GM19463 (cell line): ENCODE measurements at regions not wholly inside any gene's neighbourhood (a gene's known extent, or its start where the extent isn't known, plus 50 kb on each side); places are given as distances from the start of the nearest gene placed in this dataset.

Experiments
- ATAC-seq: cut with Tn5 transposase; IDR thresholded peaks from one replicate; pipeline ENCODE4 v1.9.1; 2021; ENCODE audit warnings: mild to moderate bottlenecking, moderate library complexity; ENCODE audit not compliant: unreplicated experiment

DNA sequence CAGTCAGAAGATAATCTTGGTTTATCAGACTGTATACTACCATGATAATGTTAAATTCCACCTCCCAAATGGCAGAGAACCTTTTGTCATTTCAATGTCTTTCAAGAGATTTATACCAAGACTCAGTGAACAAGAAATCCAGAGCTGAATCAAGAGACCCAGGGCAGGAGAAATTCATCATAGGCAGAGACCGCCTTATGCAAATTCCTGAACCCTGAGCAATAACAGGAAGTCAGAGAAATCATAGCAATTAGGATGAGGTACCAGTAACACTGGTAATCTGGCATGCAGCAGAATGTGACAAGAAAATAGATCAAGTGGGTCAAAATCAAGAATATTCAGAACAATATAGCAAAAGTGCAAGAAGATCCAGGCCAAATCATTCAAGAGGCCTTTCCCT, 412.4 kb upstream of the LRATD1 start:
- no peak for ATAC-seq

DNA sequence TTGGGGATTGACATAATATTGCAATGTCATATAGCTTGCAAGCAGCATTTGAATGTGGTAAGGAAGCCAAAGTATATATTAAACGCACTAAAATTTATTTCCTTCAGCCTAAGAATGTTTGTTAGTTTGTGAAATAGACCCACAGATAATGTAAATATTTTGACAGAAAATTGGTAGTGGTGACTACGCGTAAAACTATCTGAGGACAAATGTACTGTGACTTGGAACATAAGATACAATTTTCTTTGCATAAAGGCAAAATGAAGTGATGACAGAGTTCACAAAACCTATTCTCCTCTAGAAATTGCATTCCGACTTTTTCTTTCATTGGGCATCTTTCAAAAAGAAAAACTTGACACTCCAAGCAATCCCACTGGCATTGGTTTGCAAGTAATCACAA, 411.1 kb upstream of the LRATD1 start:
- ATAC-seq, result no peak

DNA sequence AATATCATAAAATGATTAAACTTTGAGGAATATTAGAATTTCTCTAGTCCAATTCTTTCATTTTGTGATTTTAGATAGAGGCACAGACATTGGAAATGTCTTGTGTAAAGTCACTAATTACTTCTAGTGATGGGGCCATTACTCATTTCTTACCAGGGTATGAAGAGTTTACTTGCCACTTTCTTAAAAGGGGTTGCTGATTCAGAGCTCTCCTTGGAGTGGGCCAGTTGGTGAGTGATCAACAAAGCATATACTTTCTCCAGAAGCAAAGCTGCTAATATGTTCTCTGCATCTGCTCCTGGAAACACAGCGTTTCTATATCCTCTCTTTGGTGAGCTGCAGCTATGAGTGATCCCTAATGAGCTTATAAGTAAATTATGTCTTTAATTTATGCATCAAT, 408.9 kb upstream of the LRATD1 start:
- no peak for ATAC-seq

DNA sequence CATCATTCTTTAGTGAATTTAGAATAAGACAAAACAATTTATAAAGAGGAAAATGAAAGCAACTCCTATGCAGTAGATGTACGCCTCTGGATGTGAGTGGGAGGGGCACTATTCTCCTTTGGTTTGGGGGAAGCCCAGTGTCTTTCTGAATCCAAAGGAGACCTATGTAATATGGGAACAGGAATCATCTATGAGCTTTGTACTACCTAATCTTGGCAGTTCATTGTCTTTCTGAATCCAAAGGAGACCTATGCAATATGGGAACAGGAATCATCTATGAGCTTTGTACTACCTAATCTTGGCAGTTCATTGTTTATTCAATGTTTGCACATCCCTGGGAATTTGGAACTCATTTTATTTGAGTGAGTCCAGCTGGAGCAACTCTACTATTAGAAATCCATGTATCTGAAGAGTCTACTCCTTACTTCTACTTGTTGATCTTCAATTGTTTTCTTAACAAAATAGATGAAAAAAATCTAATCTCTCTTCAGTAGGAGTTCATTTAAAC, 401.1 kb upstream of the LRATD1 start:
- no peak for ATAC-seq

DNA sequence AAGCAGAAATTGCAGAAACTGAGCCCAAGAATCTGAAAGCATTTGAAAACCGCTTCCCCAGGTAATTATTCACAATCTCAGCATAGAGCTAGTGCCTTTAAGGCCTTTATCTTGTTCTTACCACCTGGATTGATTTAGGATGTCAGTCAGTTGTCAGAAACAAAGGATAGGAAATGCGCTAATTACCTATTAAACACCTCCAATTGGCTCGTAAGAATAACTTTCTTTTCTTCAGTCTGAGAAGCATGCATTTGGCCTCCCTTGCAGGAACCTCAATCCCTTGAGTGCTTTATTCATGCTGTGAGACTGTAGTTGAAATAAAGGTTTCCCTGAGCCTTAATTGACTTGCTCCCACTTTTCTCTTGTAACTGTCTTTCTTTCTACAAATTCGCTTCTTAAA, 400.3 kb upstream of the LRATD1 start:
- ATAC-seq, result no peak

DNA sequence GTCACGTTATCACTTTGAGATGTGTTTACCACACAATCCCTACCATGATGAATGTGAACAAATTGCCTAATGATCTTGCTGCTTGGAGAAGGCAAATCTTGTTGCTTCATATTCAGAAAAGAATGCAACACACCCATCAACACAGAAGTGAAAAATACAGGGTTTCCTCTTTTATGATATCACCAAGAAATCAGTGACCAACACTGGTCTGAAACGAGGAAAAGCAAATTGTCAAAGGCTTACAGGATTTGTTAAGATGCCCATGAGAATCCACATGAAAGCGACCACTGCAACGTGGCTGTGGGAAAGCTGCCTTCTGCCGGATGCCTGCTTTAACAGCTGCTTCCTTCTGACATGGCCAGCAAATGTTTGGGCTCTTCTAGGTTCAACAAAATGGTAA, 397.6 kb upstream of the LRATD1 start:
- ATAC-seq, result no peak

DNA sequence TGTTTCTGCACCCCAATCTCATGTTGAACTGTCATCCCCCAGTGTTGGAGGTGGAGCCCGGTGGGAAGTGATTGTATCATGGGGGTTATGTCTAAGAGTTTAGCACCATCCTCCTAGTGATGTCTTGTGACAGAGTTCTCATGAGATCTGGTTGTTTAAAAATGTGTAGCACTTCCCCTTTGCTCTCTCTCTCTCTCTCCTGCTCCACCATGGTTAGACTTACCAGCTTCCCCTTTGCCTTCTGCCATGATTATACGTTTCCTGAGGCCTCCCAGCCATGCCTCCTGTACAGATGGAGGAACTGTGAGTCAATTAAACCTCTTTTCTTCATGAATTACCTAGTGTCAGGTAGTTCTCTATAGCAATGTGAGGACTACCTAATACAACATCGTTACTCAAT, 396.9 kb upstream of the LRATD1 start:
- ATAC-seq, result no peak

DNA sequence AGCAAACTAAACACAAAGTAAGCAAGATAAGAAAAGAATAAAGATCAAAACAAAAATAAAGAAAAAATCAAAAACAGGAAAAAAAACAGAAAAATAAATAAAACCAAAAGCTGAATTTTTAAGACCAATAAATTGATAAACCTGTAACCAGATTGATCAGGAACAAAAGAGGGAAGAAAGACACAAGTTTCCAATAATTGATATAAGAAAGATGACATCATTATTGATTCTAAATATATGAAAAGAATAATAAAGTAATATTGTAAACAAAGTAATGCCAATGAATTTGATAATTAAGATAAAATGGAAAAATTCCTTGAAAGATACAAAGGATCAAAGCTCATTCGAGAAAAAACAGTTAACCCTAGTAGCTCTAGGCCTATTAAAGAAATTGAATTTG, 394.6 kb upstream of the LRATD1 start:
- ATAC-seq, result no peak

DNA sequence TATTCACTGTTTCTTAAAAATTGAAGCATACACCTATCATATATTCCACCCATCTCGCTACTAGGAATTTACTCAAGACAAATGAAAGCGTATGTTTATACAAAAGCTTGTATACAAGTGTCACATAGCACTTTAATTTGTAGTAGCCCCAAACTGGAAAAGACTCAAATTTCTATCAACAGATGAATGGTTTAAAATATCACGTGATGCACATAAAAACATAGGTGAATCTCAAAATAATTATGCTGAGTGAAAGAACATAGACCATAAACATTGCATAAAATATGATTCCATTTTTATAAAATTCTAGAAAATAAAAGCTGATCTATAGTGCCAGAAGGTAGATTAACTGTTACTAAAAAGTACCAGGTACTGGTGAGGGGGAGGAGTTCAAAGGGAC, 392.9 kb upstream of the LRATD1 start:
- no peak for ATAC-seq

DNA sequence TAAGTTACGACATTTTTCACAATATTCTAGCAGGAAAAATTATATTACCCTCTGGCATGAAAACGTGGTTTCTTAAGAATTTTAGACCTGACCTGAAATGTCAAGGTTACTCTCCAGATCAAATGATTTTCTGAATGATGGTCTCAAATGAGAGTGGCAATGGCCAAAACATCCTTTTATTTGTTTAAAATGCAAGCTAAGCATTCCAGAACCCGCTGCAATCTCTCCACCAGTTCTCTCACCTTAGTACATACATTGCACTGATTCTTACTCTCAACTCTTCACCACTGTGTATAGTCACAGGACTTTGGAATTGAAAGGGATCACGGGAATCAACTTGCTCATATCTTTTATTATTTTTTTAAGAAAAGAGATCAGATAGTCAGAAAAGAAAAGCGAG, 391.6 kb upstream of the LRATD1 start:
- no peak for ATAC-seq

DNA sequence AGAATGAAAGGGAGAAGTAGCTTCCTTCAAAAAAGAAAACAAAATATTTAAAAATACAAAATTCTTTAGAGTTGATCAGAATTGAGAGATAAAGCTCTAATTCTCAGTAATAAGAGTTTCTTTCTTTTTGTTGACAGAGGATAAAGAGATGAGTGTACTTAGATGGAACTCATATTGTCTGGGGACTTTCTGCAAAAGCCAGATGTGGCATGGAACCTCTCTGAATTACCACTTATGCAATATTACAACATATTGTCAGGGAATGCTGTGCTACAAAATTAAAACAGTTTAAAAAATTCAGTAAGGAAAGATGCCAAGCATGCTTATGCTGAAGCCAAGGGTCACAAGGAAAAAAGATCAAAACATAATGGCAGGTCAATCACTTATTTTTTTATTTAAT, 386.6 kb upstream of the LRATD1 start:
- ATAC-seq, result no peak

DNA sequence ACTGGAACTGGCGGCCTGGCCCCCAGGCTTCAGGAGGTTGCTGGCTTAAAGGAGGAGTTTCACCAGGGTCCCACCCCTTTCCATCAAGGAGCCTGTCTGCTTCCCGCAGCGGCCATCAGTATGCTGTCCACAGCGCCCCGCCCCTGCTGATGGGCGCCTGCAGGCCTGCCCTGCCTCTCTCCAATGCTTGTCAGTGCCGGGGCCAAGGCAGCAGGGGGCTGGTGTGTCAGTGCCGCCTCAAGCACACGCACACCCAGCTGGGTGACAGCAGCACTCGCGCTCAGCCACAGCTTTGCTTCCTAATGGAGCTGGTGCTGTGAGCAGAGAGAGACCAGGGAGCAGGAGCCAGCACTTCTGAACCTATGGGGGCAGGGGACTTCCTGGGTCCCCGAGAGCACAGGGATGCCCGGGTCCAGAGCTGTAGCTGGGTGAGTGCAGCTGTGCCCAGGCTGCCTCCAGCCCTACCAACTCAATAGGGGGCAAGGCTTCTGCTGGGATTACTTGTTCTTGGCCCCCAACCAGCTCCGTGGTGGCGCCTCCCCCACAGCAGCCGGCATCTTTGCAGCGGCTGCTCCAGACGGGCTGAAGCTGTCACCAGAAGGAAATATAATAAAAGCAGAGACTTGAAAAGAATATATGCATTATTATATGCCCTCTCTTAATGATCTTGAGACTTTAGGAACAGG, 377.2 kb upstream of the LRATD1 start:
- no peak for ATAC-seq

DNA sequence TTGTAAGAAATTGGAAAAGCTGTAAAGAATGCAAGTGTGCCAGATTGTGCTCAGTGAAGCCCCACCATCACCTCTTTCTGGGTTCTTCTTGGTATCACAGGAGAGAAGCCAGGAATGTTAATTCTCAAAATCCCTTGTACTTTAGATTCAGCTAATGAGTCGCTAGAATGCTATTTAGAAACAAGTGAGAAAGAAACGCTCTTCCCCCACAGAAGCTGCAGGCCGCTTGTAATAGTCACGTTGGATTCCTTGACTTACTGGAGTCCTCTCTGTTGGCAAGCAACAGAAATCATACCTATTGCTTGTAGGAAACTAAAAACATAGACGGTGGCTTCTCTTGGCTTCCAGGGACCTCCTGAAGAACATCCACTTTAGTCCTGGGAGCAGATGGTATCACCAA, 375.6 kb upstream of the LRATD1 start:
- no peak for ATAC-seq

DNA sequence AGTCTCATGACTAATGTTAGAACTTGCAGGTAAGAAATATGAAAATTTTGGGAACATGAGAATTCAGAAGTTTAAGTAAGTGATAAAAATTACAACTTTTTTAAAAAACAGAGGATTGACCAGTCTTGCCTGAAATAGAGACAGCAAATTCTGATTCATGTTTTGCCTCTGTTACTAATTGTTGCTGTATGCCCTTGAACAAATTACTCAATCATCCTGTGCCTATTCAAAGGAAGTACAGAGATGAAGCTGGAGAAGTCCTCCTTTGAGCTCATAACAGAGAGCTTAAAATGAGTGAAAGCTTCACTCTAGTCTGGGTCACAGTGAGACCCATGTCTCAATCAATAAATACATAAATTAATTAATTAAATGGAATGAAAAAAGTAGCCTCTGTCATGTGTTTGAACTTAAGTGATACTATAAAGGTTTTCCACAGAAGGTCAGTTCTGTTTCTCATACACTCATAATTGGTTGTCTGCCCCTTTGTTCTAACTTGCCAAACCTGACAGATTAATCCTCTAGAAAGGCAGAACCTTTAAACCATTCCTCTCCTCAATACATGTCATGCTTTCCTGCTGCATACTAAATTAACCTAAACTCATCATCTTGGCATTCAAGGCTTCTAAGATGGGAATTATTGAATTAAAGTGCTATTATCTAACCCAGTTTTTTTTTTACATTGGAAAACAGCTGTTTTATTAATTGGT, 374.6 kb upstream of the LRATD1 start:
- ATAC-seq, result no peak

DNA sequence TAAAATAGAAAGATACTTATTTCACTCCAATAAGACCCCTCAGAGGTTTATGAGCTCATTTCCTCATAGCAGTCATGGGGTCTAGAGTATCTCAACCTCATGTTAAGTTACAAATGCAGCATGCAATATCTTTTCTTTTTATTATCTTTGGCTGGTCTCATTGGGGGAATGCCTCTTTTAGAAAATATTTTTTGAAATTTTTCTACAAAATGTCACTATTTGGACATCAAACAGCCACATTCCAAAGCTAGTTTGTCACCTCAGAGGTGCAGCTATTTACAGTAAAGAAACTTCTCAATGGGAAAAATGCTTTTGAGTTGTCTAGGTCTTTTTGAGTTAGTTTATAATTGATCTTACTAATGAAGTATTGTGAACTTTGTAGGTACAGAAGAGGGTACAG, 370.7 kb upstream of the LRATD1 start:
- no peak for ATAC-seq

DNA sequence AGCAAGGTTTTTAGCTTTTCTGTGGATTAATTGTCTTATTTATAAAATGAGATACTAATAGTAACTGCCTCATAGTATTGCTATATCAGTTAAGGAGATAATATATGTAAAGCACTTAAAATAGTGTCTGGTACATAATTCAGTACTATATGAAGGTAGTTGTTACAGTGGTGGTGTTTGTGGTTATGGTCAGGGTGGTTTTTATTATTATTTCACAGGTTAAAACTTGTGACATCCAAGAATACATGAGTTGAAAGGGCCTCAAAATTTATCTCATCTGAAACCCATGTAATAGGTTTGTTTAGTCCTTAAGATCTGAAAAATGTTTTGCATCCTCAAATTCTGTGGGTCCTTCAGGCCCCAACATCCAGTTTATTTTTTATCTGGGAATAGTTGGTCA, 369.5 kb upstream of the LRATD1 start:
- no peak for ATAC-seq

DNA sequence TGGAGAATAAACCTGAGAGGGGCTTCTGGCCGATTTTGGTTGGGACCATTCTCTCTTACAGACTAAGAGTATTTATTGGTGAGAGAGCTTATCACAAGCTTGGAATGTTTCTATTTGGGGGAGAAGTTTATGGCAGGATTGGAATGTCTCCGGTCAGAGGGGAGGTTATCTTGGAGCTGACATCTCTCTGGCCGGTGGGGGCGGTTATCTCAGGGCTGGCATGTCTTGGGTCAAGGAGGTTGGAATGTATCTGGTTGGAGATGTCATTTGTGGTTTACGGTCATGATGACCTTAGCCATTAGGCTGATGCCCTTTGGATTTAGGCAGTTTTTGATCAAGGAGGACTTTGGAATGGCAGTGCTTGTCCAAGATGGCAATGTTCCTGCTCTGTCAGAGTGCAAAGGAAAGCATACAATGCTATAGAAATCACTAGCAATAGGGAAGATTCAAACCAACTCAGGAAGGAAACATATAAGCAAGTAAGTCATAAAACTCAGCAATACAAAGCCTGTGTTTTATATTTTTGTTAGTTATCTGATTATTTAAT, 362.4 kb upstream of the LRATD1 start:
- no peak for ATAC-seq

DNA sequence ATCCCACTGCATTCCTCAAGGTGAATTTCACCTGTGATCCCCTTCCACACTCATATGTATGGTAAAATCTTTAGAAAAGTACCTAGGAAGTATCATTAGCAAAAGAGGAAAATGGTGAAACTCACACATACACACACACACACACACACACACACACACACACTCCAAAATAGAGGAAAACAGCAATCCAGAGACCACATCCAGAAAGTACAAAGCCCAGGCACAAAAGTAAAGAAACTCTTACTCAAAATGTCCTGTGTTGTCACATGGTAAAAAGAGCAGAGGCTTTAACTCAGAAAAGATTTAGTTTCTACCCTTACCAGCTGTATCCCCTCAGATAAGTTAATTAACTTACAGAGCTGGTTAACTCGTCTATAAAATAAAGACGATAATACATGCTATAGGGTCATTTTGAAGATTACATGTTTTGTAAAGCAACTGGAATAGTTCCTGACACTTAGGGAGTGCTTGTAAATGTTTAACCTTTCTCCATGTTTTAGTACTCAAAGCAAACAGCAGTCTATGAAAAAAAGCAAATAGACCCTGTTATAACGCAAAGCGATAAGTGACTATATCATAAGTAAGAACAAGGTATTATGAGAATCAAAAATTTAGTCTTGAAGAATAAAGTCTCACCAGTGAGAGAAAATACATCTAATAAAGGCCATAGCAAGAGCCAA, 360.0 kb upstream of the LRATD1 start:
- no peak for ATAC-seq

DNA sequence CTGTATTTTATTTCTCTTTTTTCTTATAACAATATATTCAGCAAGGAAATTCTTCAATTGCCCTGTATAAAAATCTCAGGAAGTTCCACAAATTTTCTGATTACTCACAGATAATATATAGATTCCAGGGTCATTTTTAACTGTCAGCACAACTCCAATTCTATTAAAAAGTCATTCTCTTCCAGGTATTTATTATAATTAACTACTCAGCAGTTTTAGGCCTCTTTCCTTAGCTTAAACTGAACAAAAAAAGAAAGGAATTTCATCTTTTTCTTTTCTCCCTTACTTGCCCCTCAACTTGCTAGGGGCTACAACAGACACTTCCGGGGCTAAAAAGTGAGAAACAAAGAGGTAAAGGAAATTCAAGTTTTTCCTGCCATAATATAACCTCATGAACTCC, 358.9 kb upstream of the LRATD1 start:
- no peak for ATAC-seq

DNA sequence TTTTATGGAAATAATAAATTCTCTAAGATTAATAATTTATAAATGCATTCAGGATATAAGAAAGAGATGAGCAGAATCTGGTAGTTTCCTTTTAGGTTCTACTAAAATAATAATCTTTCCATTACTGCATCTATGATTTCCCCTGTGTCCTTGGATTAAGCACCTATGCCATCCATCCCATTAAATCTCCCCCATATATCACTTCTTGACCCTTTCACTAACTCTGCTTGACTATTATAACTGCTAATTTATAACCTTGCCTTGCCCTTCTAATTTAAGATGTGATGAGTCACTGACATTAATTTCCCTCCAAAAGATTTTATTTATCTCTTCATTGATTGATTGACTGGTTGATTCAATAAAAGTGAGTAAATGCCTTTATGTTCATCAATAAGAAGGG, 348.3 kb upstream of the LRATD1 start:
- ATAC-seq, result no peak

DNA sequence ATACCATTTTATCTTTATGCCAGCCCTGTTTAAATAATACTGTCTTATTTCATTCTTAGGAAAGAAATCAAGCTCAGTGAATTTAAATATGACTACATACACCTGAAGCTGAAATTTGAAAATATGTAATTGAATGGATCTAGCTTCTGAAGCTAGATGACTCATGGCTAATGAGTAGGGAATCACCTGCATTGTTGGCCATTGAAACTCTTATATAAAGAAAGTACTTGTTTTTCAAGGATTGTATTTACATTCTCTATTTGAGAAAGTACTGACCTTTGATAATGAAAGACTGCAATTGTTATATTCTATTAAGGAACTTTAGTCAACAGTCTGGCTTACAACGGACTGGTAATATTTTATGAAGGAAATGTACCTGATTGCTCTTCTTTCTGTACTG, 346.7 kb upstream of the LRATD1 start:
- no peak for ATAC-seq

DNA sequence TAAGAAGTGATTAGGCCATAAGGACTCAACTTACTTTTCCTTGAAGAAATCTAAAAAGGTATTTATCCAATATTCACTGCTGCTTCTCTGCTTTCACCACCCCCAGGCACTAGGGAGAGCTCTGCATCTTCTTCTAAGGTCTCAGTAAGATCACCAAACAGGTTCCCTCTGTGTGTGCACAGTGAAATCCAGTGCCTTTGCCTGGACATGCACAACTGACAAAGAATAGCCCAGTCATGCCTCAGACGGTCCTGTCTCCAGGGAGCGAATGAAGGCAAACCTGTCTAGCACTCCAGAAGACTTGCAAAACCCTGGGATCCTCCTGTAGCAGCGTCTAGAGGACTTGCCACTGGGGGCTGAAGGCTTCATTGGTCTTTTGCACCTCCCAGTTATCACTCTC, 344.5 kb upstream of the LRATD1 start:
- no peak for ATAC-seq
